CD14-positive monocyte (primary cell): ENCODE measurements at regions not wholly inside any gene's neighbourhood (a gene's known extent, or its start where the extent isn't known, plus 50 kb on each side); places are given as distances from the start of the nearest gene placed in this dataset.

Source experiments
- DNase-seq, 3 donors: peaks; one replicate each; pipeline ENCODE4 v3.0.0-alpha.2; 2011 to 2022
- H2AFZ ChIP-seq: 2 replicates; pipeline ENCODE4 v1.6.0; 2012; ENCODE audit warnings: mild to moderate bottlenecking, low read depth, low read length, inconsistent platforms; ENCODE audit not compliant: insufficient read depth, poor library complexity, severe bottlenecking
- H3K27ac ChIP-seq, 2 donors: 1 replicate in 1 of 2; 2 replicates in 1 of 2; pipeline ENCODE4 v1.5.1; 2012 to 2013; ENCODE audit warnings: low read length in 2 of 2, control low read depth in 1 of 2, inconsistent platforms in 1 of 2, low read depth in 1 of 2, mild to moderate bottlenecking in 1 of 2
- H3K27me3 ChIP-seq, 2 donors: one replicate each; pipeline versions ENCODE4 v1.6.0 to v1.6.1; 2011 to 2013; ENCODE audit warnings: low read length in 2 of 2; ENCODE audit not compliant: control insufficient read depth in 2 of 2, insufficient read depth in 2 of 2
- H3K36me3 ChIP-seq, 2 donors: replicated peaks in 1 of 2; 1 replicate in 1 of 2; 2 replicates in 1 of 2; pipeline versions ENCODE4 v1.5.1 to v1.6.1; 2012 to 2013; ENCODE audit warnings: low read length in 2 of 2, control low read depth in 1 of 2, inconsistent platforms in 1 of 2, mild to moderate bottlenecking in 1 of 2; ENCODE audit not compliant: insufficient read depth in 2 of 2, control insufficient read depth in 1 of 2
- H3K4me1 ChIP-seq, 2 donors: 1 replicate in 1 of 2; 2 replicates in 1 of 2; pipeline versions ENCODE4 v1.5.1 to v1.6.1; 2012 to 2013; ENCODE audit warnings: low read length in 2 of 2, control low read depth in 1 of 2, inconsistent platforms in 1 of 2, mild to moderate bottlenecking in 1 of 2, moderate library complexity in 1 of 2; ENCODE audit not compliant: insufficient read depth in 2 of 2, control insufficient read depth in 1 of 2
- H3K4me2 ChIP-seq: replicated peaks from 2 replicates; pipeline ENCODE3; 2012; ENCODE audit warnings: low read length, moderate library complexity, mild to moderate bottlenecking; ENCODE audit not compliant: poor library complexity, severe bottlenecking; ENCODE audit errors: extremely low read depth
- H3K4me3 ChIP-seq, 3 experiments: fragments of 200-600 bp in 1 of 3; sonication (generic) in 1 of 3; replicated peaks in 1 of 3; 1 replicate in 2 of 3; 2 replicates in 1 of 3; pipeline ENCODE4 v1.5.1; 2011 to 2013; ENCODE audit warnings: low read length in 3 of 3, mild to moderate bottlenecking in 3 of 3, control low read depth in 2 of 3, low read depth in 2 of 3, inconsistent platforms in 1 of 3, moderate library complexity in 1 of 3
- H3K79me2 ChIP-seq: 2 replicates; pipeline ENCODE4 v1.6.0; 2012; ENCODE audit warnings: mild to moderate bottlenecking, control low read depth, inconsistent platforms, low read length, moderate library complexity; ENCODE audit not compliant: insufficient read depth
- H3K9ac ChIP-seq: 2 replicates; pipeline ENCODE4 v1.6.0; 2017; ENCODE audit warnings: low read length, mild to moderate bottlenecking; ENCODE audit not compliant: insufficient read depth, poor library complexity, severe bottlenecking
- H3K9me3 ChIP-seq, 2 donors: replicated peaks in 1 of 2; 1 replicate in 1 of 2; 2 replicates in 1 of 2; pipeline versions ENCODE4 v1.5.1 to v1.6.1; 2012 to 2013; ENCODE audit warnings: low read length in 2 of 2, control low read depth in 1 of 2; ENCODE audit not compliant: control insufficient read depth in 1 of 2, insufficient read depth in 1 of 2
- H4K20me1 ChIP-seq: 2 replicates; pipeline ENCODE4 v1.6.0; 2012; ENCODE audit warnings: mild to moderate bottlenecking, low read length, control low read depth, moderate library complexity; ENCODE audit not compliant: insufficient read depth
- H3K27ac Mint-ChIP-seq, 7 donors: one replicate each; pipeline ENCODE4 v1.8.0; 2020; ENCODE audit warnings: mild to moderate bottlenecking in 7 of 7, mixed read lengths in 7 of 7, moderate library complexity in 6 of 7, inconsistent platforms in 2 of 7
- H3K27me3 Mint-ChIP-seq, 3 donors: one replicate each; pipeline ENCODE4 v1.8.0; 2021 to 2022; ENCODE audit warnings: low read depth in 3 of 3, mild to moderate bottlenecking in 3 of 3, mixed read lengths in 3 of 3, moderate library complexity in 3 of 3, inconsistent platforms in 1 of 3
- H3K36me3 Mint-ChIP-seq, 2 donors: one replicate each; pipeline ENCODE4 v1.8.0; 2020; ENCODE audit warnings: mixed read lengths in 2 of 2, inconsistent platforms in 1 of 2, mild to moderate bottlenecking in 1 of 2
- H3K4me1 Mint-ChIP-seq: one replicate; pipeline ENCODE4 v1.8.0; 2020; ENCODE audit warnings: mild to moderate bottlenecking, mixed read lengths
- H3K4me3 Mint-ChIP-seq, 2 donors: one replicate each; pipeline ENCODE4 v1.8.0; 2020; ENCODE audit warnings: mild to moderate bottlenecking in 2 of 2, mixed read lengths in 2 of 2, moderate library complexity in 1 of 2
- H3K9me3 Mint-ChIP-seq, 7 donors: one replicate each; pipeline ENCODE4 v1.8.0; 2020 to 2022; ENCODE audit warnings: mixed read lengths in 7 of 7, mild to moderate bottlenecking in 6 of 7, moderate library complexity in 6 of 7, inconsistent platforms in 2 of 7
- CTCF ChIP-seq: fragments of 200-600 bp; IDR thresholded peaks from one replicate; pipeline ENCODE4 v1.8.0; 2022; ENCODE audit warnings: antibody characterized with exemption, mild to moderate bottlenecking
- WGBS: methylation state at CpG from one replicate; pipeline ENCODE4 v1.1.5; 2013; ENCODE audit warnings: missing lambda C conversion rate; ENCODE audit not compliant: insufficient coverage; 5-methylcytosine and 5-hydroxymethylcytosine counted together
- intact Hi-C, 2 donors: fragments of 100-400 bp; cut with micrococcal nuclease; formaldehyde crosslinking; loops; one replicate each; pipeline versions ENCODE4 v1.15.0 to v1.15.1; 2023

DNA sequence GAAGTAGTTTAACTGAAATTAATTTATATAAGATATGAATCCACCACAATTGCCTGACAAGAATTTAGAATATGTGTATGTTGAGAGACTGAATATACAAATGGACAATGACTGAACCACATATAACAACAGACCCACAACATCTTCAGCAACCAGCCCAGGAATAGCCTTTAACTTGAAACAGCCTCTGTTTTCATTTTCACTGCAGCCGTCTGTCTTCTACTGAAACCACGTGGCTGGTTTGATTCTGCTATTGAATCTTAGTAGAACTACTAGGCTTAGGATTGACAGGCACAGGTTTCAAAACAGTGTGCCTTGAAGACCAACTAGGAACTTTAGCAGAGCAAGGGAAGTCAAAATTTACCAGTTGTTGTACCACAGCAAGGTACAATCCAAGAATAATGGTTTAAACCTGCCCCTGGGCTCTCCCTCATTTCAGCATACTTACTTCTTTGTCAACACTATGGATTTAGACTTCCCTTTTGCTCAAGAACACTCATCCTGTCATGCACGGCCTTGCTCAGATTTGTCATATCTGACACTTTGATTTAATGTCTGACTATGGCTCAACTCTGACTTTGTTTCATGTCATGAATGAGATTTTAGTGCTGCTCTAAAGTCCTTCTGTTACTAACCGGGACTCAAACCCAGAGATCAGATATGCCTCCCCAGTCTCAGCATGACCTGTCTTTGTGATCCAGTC, 355.0 kb downstream of the KIF2B start:
- Histone ChIP-seq H3K79me2 (no peaks in the 10 kb centered on the region), H2AFZ (no peak overlapping the region), H3K36me3 (no peaks in the 10 kb centered on the region), H3K9me3 (no peaks in the 10 kb centered on the region), H3K27me3 (no peaks in the 10 kb centered on the region), H4K20me1 (no peaks in the 10 kb centered on the region), H3K27ac (no peak overlapping the region), H3K4me3 (no peak overlapping the region), H3K9ac (no peak overlapping the region), H3K4me1 (no peaks in the 10 kb centered on the region), H3K4me2 (no peak overlapping the region)
- TF ChIP-seq CTCF: no peak
- H3K27ac Mint-ChIP-seq: no peak overlapping the region
- H3K4me3 Mint-ChIP-seq: no peak overlapping the region
- 69% methylated on average over 4 of the region's 4 CpGs for WGBS
- no peaks in the 10 kb centered on the region for H3K27me3 Mint-ChIP-seq
- no peaks in the 10 kb centered on the region for H3K36me3 Mint-ChIP-seq
- H3K4me1 Mint-ChIP-seq: no peaks in the 10 kb centered on the region
- DNase-seq: no peak
- peaks cover 0 to 2% (median 0%) of the 10 kb centered on the region in 7 donors for H3K9me3 Mint-ChIP-seq
- intact Hi-C loops: no loop called here

DNA sequence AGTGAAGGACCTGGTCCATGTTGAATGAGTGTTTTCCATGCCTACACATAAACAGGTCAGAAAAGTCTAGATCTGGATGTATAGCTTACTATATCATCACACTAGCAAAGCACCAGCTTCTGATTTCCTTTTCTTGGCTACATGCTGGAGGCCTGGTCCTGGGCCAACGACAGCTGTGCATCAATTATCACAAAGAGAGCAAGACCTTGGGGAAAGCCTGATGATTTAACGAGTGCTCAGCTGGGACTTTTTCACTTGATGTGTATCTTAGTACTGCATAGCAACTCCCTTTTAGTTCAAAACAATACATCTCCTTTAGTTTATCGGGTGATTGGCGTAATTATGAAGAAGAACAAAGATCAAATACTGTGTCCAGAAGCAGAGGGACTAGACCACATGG, 358.2 kb downstream of the KIF2B start:
- Histone ChIP-seq H3K9ac (no peak overlapping the region), H3K4me3 (no peak overlapping the region), H3K4me2 (no peak overlapping the region), H3K9me3 (no peaks in the 10 kb centered on the region), H2AFZ (no peak overlapping the region), H4K20me1 (no peaks in the 10 kb centered on the region), H3K4me1 (no peaks in the 10 kb centered on the region), H3K27me3 (no peaks in the 10 kb centered on the region), H3K79me2 (no peaks in the 10 kb centered on the region), H3K36me3 (no peaks in the 10 kb centered on the region), H3K27ac (no peak overlapping the region)
- H3K27me3 Mint-ChIP-seq: no peaks in the 10 kb centered on the region
- intact Hi-C loops: no loop called here
- no peak for DNase-seq
- 80% methylated on average over 1 of the region's 4 CpGs for WGBS
- H3K4me1 Mint-ChIP-seq: no peaks in the 10 kb centered on the region
- H3K36me3 Mint-ChIP-seq: no peaks in the 10 kb centered on the region
- H3K27ac Mint-ChIP-seq: no peak overlapping the region
- H3K9me3 Mint-ChIP-seq: peaks cover 0 to 4% (median 0%) of the 10 kb centered on the region in 7 donors
- H3K4me3 Mint-ChIP-seq: no peak overlapping the region
- TF ChIP-seq CTCF: no peak
